Hematopoietic multipotent progenitor cell treated with erythropoietin and hydrocortisone succinate and interleukin-3 and kit ligand, for 6 days (in vitro differentiated cells): ENCODE measurements at regions not wholly inside any gene's neighbourhood (a gene's known extent, or its start where the extent isn't known, plus 50 kb on each side); places are given as distances from the start of the nearest gene placed in this dataset.
A peak's percentile ranks its signal among the peaks of the same experiment; 100 is the strongest.

Source experiments
- DNase-seq: peaks from one replicate; pipeline ENCODE4 v3.0.0-alpha.2; 2015

DNA sequence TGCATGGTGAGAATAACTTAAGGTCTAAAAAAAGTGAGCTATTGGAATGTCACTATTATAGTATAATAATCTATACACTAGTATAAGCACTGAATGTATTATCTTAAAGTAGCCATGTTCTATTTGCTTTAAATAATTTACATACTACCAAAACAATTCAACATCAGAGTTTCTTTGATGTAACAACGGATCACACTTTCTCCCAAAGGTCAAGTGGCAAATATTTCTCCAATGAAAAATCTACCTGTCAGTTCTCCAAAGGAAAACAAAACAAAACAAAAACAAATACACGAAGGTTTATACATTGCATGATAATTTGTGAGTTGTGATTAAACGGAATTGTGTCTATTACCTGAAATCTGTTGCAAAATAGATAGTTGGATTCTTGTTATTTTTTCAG, 581.4 kb downstream of the USP25 start:
- DNase-seq = no peak

DNA sequence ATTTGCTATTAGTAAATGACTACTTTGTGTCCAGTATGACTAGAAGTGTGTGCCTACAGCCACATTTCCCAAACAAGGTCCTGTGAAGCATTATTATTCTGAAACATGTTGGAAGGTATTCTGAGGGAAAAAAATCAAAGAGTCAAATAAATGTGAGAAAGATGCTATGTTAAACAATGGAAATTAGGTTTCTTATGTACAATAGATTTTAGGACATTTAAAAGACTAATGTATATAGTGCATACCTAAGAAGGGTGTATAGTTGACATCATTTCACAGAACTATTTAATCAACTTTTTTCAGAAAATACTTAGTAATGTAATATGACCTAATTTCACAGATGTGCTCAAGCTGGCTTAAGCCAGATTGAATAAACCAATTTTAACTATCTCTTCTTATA, 582.5 kb downstream of the USP25 start:
- DNase-seq = no peak

- DNase-seq = no peak
These were observed 585.4 kb downstream of the USP25 start for GRCh38 chr21:16315223-16315622.

- DNase-seq = no peak
These were observed 589.0 kb downstream of the USP25 start for GRCh38 chr21:16318651-16319300.

GRCh38 chr21:16320110-16320509, 590.3 kb downstream of the USP25 start:
- no peak for DNase-seq

GRCh38 chr21:16322454-16322853, 592.7 kb downstream of the USP25 start:
- no peak for DNase-seq

DNA sequence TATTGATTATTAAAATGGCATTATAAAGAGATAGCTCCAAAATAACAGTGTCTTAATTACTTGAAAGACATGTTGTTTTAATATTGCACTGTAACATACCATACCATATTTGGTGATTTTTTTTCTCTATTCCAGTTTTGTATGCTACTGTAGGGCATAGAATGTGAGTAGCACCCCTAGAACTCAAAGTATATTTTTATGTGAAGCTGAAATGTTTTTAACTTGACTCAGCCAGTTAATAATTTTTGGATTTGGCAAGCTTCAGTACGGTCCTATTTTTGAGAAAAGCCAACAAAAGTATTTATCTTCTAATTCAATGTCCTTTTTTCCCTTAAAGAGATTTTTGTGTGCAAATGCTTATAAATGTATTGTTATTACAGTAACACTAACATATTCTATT, 593.8 kb downstream of the USP25 start:
- no peak for DNase-seq

DNA sequence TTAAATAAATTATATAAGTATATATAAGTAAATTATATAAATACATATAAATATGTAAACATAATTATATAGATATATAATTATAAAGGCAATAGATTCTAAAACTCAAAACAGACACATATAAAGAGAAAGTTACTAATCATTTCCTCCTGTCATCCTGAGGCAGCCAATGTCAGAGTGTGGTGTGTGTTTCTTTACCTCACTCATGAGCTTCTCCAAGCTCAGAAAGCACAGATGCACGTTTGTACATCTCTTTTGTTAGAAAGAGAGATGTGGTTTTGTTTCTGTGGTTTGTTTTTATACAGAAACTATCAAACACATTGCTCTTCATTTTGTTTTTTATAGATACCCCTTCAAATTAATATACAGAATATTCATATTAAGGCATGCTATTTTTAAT, 594.8 kb downstream of the USP25 start:
- DNase-seq = peak; percentile 2

GRCh38 chr21:16330082-16330907, 600.5 kb downstream of the USP25 start:
- peak; percentile 91 for DNase-seq

GRCh38 chr21:16330908-16331268, 601.1 kb downstream of the USP25 start:
- DNase-seq = no peak

DNA sequence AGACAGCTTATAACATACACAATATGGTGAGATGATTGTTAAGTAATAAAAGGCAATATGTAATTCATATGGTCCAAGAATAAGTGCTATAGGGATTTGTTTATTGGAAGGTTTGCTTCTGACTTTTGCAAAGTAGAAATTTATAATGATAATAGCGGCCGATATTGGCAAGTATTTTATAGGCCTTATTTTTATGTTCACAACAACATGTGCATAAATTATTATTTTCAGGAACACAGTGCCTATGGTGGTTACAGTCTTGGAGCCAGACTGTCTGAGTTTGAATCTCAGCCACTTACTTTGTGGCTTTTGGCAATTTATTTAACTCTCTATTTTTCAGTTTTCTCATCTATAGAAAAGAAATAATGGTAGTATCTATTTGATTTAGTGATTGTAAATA, 607.5 kb downstream of the USP25 start:
- no peak for DNase-seq

DNA sequence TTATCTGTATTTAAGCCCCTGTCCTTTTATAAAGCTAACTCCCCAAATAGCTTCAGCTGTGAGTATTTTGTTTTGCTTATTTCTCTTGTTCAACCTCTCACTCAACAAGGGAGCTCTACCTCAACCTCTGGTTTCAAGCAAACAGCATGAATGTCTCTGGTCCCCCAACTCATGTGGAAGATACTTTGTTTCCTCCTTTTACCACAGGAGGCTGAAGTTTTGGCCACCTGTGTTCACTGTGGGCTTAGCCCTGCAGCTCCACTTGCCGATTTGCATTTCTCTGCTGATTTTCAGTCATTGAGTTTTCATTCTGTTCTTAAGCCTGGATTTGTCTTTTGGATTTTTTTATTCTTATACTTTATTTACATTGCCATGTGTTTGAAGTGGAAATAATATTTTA, 613.1 kb downstream of the USP25 start:
- no peak for DNase-seq

DNA sequence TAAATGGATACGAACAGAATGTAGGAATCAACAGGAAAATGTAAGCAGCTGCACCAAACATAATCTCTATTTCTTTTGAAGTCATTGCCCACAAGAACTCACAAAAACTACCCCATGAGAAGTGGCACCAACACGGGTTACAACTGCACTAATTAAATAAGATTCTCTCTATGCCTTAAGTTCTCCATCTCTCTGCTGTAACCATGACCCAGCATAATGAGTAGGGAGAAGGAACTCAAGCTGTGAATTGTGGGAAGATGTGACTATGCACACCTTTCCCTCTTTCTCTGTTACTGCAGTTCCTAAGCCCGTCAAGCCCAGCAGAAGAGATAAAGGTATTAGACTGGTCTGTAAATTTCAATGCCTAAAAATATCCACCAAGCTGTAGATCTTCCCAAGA, 614.0 kb downstream of the USP25 start:
- no peak for DNase-seq

- DNase-seq = no peak
These were observed 616.0 kb downstream of the USP25 start for GRCh38 chr21:16345757-16346156.

GRCh38 chr21:16347223-16347622, 617.4 kb downstream of the USP25 start:
- no peak for DNase-seq

DNA sequence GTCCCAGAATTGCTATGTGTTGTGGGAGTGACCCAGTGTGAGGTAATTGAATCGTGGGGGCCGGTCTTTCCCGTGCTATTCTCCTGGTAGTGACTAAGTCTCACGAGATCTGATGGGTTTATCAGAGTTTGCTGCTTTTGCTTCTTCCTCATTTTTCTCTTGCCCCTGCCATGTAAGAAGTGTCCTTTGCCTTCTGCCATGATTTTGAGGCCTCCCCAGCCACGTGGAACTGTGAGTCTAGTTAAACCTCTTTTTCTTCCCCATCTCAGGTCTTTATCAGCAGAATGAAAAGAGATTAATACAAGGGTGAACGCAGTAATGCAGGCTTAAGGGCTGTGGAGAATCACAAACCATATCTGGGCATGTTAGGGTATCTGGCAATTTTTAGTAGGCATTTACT, 624.0 kb downstream of the USP25 start:
- no peak for DNase-seq

DNA sequence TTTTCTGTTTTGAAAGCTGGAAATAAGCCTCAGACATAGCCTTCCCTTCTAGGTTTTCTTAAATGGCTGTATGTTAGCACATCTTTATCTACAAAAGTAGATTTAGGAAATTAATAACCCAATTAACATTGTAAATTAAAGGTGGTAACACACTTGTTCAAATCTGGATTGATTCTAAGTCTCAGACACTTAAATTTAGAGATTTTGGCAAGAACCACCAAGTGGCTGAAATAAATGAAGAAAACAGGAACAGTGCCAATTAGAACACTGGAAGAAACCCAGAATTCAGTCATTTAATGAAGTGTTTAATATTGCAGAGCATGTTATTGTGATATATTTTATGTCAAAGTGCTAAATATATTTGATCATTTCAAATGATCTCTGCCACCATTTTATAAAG, 628.2 kb downstream of the USP25 start:
- no peak for DNase-seq

DNA sequence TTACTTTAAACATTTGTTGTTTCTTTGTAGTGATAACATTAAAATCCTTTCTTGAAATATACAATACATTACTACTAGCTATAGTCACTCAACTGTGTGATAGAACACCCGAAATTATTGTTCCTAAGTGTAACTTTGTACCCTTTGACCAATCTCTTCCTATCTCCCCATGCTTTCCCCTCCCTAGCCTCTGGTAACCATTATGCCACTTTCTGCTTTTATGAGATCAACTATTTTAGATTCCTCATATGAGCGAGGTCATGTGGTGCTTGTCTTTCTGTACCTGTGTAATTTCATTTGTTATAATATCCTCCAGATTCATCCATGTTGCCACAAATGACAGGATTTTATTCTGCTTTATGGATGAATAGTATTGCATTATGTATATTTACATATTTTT, 629.0 kb downstream of the USP25 start:
- DNase-seq = no peak

GRCh38 chr21:16363100-16363499, 633.3 kb downstream of the USP25 start:
- DNase-seq = no peak

- DNase-seq = no peak
These were observed 633.7 kb downstream of the USP25 start for GRCh38 chr21:16363518-16363917.

DNA sequence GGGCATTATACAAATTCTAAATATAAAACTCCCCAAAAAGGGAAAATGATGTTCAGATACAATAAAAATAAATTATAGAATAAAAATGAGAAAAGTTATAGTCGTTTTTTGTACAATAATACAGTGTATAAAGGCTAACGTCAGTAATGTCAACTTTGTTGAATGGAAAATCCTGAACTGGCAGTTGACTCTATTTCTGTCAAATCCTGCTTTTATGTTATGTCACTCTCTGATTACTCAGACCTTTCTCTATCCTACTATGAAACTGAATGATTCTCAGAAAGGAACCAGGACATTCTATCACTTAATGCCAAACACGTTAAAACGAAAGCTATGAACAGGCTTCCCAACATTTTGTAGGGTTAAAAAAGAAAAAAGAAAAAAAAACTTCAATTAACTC, 636.4 kb downstream of the USP25 start:
- DNase-seq = no peak

DNA sequence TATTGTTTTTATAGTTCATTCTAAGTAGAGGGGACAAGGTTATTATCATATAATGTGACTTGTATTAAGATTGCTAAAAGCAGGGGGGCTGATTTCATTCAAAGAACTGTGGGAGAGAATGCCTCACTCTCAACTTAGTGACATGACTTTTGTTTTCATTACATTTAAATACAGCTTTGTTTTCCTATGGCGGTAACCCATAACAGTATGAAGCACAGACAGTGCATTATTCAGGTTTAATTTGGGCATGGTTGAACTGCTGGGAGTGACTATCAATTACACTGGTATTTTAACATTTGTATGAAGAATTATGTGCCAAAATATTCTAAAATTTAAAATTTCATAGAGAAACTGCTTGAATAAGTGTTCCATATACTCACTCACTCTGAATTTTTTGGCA, 637.3 kb downstream of the USP25 start:
- no peak for DNase-seq

DNA sequence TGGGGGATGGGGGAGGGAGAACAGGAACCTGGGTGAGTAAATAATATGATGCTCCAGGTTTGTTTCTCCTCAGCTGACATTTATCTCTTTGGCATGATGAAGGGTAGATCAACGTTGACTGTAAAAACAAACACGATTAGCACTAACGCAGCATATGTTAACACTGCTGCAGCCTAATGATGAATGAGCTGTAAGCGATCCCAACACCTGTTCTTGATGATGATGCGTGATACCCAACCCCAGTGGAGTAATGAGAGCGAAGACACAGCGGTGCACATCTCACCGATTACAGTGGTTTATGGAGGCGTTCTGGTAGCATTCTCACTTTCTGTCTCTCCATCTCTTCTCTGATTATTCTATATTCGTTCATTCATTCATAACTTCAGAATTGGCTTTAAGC, 640.4 kb downstream of the USP25 start:
- no peak for DNase-seq

- DNase-seq = no peak
These were observed 642.8 kb downstream of the USP25 start for GRCh38 chr21:16372586-16372985.

- no peak for DNase-seq
These were observed 646.9 kb downstream of the USP25 start for GRCh38 chr21:16376673-16377072.
